HG03469 (cell line): ENCODE measurements at regions not wholly inside any gene's neighbourhood (a gene's known extent, or its start where the extent isn't known, plus 50 kb on each side); places are given as distances from the start of the nearest gene placed in this dataset.

Experiments used
- ATAC-seq: cut with Tn5 transposase; IDR thresholded peaks from one replicate; pipeline ENCODE4 v1.9.1; 2021; ENCODE audit warnings: mild to moderate bottlenecking, moderate library complexity, moderate number of reproducible peaks; ENCODE audit not compliant: unreplicated experiment

DNA sequence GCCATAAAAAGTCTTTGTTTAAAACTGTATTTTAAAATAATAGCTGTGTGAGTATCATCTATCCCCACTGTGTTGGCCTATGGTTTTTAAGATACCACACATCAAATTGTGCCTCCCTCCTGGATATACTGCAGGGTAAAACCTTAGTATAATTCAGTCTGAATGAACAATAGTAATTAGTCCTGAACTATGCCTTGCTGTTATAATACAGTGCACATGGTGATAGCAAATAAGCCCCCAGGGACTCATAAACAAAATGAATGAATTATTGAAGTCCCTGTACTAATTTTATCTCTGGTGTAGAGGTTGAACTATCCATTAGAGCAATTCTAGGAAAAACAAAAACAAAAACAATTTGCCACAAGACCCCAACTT, 142.7 kb upstream of the ADAMTSL1 start:
- no peak for ATAC-seq

DNA sequence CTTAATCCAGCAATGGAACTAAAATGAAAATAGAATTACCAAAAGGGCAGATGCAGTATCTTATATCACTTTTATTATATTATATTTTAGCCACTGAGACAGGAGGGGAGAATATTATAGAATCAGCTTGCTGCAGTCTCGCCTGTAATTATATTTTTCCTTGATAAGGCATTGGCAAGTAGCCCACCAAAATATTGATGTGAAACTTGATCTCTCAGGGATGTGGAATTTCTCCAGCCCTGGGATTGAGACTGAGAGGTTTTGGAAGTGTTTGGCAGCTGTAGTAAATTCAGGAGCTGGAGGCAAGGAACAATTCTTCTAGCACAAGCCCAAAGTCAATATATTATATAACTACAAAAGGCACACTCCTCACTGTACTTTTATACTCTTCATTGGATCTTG, 142.1 kb upstream of the ADAMTSL1 start:
- ATAC-seq: no peak

DNA sequence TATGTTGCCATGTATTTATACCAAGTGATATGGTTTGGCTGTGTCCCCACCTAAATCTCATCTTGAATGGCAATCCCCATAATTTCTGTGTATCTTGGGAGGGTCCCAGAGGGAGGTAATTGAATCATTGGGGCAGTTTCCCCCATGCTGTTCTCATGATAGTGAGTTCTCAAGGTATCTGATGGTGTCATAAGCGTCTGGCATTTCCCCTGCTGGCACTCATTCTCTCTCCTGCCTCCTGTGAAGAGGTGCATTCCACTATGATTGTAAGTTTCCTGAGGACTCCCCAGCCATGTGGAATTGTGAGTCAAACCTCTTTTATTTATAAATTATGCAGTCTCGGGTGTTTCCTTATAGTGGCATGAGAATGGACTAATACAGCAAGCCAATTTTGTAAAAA, 140.8 kb upstream of the ADAMTSL1 start:
- ATAC-seq: no peak

DNA sequence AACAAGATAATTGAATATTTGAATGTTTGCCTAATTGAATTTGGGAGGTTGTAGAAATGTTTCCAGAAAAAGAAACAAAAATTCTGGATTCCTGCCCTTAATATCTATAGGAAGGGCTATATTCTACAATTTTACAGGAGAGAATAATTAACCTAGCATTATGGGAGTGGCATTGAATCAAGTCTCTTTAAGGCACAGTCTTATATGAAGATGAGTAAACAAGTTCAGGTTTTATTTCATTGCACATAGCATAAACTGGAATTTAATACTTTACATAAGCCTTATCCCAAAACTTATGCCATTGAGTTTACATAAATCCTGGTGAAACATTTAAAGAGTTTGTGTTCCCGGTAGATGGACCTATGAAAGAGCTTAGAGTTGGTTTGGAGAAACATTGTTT, 138.1 kb upstream of the ADAMTSL1 start:
- no peak for ATAC-seq

DNA sequence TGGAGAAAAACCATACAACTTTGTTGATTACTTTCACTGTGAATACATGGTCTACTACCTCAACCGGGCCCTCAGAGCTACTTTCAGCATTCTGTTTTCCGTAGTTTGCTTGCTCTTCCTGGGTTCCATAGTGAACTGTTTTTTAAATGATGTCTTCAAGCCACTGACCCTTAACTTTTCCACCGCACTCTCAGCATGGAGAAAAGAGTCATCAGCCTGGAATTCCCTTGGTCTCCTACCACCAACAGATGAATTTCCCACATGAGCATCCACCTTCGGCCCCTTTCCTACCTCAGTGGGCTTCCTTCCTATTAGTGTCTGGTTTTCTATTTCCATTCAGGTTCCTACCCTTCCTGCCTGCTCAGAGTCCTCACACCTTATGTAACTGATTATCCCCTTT, 135.9 kb upstream of the ADAMTSL1 start:
- ATAC-seq: no peak

DNA sequence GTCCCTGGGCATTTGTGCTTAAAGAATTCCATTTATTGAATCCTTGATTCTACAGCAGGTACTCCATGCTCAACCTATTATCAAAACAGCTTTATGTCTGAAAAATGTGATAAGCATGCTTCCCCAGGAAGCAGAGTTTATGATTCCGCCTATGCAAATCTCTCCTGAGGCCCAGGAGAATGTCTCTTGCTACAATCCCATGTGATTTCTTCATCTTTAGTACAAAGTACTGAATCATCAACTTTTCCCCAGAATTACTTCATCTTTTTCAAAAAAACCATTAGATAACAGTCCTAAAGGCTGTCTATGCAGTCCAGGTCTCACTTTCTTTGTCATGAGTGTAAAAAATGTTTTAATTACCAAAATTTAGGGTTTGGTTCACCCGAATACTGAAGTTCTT, 130.2 kb upstream of the ADAMTSL1 start:
- no peak for ATAC-seq

DNA sequence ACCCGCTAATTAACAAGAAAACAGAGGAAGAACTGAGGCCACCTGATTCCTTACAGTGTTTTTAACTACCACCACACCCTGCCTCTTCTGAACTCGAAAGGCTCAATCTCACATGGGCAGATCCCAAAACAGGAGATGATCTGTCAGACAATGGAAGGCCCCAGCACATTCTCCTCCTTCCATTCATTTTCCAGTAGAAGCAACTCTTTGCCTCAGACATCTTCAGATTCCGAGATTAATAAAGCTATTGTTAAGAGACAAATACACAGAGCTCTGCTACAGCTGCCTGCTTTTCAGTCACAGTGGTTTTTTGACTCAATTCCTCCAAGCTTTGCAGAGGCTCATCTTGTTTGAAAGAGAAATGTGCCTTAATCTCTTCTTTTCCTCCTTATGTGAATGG, 127.2 kb upstream of the ADAMTSL1 start:
- no peak for ATAC-seq

DNA sequence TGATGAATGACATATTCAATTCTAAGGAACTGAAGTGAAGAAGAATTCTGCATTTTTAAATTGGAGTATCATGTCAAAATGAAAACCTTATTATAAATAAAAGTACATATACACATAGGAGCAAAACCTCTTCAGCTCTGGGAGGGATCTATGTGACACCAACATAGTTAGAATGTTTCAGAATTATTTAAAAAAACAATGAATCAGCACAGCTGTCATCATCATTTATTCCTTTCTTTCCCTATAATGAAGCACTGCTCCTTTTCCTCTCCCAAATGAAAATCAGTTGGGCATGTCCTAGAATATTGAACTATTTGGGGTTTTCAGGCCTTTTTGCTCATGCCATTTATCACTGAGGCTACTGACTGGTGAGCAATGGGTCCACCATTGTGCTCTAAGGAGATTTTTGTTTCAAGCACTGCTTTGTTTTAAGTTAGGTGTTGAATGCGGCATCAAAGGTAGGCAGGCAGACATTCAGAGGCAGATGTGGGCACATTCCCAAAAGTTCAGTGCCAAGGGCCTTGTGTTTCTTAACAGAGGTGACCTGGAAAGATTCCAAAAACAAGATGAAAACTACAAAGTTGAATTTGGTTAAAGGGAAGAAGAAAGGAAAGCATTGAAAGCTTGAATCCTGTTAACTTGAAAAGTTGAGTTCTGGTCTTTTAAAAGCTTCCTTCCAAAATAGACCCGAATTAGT, 126.4 kb upstream of the ADAMTSL1 start:
- no peak for ATAC-seq

DNA sequence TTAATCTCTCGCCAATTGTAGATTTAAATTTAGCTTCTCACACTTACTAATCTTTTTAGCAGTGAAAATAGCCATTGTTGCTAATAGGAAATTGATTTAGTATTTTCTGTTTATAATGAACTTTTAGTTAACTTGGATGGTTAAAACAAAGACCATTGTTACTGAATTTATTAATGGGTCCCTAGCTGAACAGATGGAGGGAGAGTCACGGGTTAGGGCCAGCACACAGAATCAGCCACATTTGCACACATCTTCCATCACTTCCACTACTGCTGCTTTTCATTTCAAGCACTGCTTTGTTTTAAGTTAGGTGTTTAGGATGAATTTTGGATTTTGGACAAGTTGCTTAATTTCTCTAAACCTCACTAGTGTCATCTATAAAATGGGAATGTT, 125.9 kb upstream of the ADAMTSL1 start:
- ATAC-seq: no peak

DNA sequence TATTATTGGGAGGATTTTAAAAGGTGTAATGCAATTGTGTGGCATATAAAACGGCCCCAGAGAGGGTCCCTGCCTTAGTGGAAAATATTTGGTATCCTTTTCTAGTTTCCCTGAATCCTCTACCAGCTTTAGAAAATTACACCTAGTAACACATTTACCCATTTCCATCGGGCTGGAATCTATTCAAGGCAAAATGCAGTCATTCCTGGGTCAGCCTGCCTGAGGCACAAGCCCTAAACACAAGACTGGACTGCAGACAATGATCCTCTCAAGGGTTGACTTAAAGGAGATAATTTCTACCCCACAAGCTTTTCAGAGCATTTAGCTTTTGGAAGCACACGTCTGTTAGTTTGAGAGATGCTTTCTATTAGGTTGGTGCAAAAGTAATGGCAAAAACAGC, 124.4 kb upstream of the ADAMTSL1 start:
- ATAC-seq: no peak

DNA sequence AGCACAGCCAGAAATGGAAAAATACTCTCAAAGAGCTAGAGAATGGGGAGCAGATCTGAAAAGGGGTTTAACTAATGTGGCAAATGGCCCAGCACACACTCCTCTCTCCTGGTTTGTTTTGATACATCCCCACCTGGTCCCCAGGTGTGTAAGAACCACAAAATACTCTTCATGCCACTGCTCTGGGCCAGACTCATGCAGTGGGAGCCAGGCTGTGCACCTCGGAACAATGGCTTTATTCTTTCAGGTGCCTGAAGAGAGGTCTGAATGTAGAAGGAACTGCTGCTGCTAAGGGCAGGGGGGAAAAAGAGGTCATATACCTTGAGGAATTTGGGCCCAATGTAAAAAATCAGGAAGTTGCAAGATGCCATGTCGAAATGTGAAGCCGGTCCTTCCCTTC, 123.9 kb upstream of the ADAMTSL1 start:
- no peak for ATAC-seq

DNA sequence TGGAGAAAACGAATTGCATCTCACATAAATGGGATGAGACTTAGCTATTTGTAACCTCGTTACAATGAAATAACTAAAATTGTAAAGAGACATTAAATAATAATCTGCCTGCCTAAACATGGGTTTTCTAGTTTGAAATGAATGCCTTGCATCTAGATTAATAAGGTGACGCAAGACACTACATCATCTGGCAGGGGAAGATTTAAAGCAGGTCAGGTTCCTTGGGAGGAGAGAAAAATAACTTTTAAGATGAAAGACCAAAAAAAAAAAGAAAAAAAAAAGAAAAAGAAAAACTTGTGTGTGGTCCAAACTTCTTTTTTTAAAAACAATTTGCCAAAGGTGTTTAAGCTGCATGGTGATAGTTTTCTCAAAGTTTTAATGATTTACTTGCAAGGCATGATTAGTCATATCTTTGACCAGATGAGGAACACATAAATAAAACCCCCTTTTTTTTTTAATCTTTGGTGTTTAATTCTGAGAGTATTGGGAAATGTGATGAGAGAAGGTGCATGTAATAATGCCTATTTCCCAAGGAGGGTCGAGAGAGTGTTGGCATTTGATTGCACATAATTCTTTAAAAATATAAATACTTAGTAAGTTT, 122.9 kb upstream of the ADAMTSL1 start:
- no peak for ATAC-seq

DNA sequence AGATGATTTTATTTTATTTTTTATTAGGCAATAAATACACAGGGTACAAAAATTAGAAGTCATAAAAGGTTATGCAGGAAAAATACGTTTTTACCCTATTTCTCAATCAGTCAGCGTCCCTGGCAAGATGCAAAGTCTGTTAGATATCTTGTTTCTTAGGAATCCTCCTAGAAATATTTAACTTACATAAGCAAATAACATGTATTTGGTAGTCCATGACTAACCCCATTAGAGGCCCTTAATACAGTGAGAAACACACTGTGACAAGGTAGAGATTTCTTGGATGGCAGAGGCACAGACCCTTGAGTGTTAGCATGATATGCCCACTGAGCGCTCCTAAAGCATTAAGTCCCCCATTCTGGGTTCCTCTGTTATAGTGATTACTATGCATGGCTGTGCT, 121.2 kb upstream of the ADAMTSL1 start:
- no peak for ATAC-seq

DNA sequence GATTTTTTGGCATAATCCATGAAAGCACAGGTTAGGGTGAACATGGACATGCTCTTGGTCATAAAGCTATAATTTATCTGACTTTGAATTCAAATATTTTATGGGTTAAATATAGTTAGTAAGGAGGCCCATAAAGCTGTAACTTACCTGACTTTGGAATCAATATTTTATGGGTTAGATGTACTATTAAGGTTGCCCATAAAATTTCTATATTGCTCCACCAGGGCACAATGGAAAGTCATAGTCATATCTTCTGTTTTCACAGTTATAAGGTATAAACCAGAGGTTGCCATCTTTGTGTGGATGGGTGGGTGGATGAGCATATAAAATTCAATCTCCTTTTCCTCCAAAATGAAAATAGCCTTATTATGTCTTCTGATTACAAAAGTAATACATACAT, 120.5 kb upstream of the ADAMTSL1 start:
- no peak for ATAC-seq

DNA sequence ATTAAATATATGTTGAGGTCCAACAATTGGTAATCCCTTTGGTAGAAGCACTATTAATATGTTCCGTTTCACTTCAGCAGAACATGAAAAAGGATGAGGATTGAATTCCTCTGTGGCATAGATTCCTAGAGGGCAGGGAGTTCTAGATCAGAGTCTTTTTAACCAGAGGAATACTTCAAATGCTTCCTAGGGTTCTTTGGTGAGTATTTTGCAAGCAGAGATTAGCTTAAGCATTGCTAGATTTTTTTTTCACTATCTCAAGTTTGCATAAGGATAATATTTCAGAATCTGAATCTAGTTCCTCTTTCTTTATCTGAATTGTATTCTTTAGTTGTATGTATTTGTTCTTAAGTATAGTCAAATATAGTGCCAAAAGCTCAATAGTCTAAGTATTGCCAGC, 116.6 kb upstream of the ADAMTSL1 start:
- ATAC-seq: no peak

DNA sequence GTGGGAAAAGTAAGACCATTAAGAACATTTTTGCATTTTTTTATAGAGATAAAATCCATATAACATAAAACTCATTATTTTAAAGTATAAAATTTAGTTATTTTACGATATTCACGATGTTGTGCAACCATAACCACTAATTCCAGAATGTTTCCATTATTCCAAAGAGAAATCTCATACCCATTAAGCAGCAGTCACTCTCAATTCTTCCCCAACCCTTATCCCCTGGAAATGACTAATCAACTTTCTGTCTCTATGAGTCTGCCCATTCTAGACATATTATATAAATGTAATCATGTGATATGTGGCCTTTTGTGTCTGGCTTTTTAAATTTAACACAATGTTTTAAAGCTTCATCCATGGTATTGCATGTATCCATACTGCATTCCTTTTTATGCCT, 115.6 kb upstream of the ADAMTSL1 start:
- no peak for ATAC-seq

DNA sequence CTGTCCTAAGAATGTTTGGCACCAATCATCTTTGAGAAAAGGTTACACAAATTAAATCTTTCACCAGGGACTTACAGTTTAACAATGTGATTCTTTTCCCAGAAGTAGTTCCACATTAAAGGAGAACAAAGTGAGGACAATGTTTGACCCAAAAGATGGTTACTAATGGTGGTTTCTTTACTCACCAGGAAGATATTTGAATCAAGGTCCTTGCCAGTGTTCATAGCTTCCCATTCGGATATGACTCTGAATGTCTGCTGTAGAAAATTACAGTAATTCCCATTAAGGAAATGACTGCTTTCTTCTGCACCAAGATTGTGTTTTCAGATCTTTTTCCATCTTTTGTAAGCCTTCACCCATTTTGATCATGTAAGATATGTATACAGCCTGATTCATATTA, 114.6 kb upstream of the ADAMTSL1 start:
- ATAC-seq: no peak

DNA sequence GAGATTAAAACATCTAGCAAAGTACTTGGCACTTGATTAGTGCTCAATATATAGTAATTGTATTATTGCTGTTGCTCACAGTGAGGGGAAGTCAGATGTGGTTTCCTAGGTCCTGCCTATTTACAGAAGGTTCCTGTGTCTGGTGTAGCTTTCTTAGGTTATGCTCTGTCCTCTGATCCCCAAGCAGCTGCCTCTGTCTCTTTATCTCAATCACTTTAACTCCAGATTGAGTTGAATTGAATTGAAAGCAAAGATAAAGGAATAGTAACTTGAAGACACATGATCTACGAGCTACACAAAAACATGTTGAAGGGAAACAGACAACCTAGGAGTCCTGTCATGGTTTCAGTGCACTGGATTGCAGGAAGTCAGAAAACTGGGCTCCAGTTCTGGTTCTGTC, 113.9 kb upstream of the ADAMTSL1 start:
- no peak for ATAC-seq

DNA sequence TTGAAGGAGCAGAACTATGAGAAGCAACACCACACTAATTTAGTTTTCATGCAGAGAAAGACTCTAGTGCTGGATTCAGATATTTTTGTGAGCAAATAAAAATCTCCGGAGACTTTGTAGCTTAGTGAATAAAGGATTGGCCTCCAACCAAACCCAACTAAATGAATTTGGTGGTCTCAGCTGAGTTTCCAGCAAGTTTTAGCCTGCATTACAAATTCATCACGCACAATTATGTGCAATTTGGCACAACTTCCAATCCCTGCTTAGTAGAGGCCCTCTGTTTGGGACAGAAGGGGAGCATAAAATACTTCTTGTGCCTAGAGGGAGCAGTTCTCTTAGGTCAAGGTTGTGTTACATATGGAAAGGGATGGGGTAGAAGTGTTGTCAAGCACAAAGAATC, 112.3 kb upstream of the ADAMTSL1 start:
- no peak for ATAC-seq

DNA sequence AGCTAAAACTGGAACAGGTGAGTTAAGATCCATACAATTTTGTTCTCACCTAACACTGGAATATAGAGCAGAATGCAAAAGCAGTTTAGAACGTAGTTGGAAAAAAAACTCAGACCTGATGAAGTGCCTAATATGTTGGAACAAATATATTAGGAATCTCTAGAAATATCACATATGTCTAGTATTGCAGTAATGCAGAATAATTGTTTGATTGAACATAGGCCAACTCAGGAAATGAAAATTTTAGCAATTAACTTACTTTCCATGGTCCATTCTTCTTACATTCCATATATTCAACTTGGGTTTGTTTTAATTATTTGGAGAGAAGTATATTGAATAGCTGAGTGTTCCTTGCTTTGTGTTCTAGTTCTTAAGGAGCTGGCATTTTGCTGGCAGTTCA, 111.8 kb upstream of the ADAMTSL1 start:
- ATAC-seq: no peak

DNA sequence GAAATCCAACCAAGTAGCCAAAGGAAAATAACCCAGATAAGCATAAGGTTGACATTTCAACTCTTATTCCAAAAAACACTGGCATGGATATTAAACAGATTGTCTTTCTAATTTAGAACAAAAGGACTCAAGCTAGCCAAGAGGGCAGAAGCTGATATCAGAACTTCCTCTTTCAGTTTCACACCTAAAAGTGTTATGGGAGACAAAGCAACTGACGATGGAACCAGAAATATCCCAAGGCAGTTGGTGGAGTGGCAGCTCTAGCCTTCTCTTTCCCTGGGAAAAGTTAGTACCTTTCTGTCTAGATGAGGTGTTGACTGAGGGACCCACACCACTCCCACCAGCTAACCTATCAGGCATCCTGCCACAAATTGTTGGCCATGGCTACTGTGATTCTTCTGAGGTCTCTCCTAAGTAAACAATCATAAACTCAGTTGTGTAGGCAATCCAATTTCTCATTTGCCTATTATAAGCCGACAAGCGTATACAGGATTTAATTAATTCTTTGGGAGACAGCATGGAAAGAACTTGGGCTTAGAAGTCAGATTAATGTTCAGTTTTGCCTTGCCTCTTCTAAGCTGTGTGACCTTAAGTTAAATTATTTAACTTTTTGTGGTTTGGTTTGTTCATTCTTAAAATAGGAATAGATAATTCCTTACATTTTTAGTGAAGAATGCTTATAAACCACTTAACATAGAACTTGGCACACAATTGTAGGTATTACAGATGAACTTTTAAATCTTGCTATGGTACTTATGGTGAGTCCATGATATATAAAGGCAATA, 110.9 kb upstream of the ADAMTSL1 start:
- peak; percentile 32 for ATAC-seq

DNA sequence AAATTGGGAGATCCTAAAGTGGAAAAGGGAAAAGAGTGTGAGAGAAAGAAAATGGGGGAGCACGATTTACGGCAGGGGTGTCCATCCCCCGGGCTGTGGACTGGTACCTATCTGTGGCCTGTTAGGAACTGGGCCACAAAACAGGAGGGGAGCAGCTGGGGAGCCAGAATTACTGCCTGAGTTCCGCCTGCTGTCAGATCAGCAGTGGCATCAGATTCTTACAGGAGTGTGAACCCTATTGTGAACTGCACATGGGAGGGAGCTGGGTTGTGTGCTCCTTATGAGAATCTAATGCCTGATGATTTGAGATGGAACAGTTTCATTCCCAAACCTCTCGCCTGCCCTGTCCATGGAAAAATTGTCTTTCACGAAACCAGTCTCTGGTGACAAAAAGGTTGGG, 108.3 kb upstream of the ADAMTSL1 start:
- no peak for ATAC-seq
